Activated T-cell treated with anti-CD3 and anti-CD28 coated beads, Interleukin-2, amount 50 U/mL, for 48 hours (primary cell): ENCODE measurements at regions not wholly inside any gene's neighbourhood (a gene's known extent, or its start where the extent isn't known, plus 50 kb on each side); places are given as distances from the start of the nearest gene placed in this dataset.

Experiments used
- DNase-seq, 2 experiments: peaks; one replicate each; pipeline ENCODE4 v3.0.0-alpha.2; 2020

DNA sequence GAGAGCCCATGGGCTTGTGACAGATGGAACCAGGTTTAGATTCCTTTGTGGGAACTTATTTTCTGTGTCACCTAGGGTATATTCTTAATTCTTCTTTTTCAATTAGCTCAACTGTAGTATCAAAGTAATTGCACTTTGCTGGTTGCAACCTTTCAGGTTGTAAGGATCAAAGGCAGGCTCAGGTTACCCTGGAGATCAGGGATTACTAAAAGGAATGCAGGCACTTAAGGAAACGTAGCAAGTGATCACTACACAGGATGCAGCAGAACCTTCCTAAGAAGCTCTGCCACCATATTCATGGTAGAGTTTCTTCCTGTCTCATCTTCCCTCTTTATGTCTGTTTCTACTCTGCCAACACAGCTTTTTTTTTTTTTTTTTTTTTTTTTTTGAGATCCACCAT, 133.2 kb upstream of the JAG1 start:
- DNase-seq: no peak

DNA sequence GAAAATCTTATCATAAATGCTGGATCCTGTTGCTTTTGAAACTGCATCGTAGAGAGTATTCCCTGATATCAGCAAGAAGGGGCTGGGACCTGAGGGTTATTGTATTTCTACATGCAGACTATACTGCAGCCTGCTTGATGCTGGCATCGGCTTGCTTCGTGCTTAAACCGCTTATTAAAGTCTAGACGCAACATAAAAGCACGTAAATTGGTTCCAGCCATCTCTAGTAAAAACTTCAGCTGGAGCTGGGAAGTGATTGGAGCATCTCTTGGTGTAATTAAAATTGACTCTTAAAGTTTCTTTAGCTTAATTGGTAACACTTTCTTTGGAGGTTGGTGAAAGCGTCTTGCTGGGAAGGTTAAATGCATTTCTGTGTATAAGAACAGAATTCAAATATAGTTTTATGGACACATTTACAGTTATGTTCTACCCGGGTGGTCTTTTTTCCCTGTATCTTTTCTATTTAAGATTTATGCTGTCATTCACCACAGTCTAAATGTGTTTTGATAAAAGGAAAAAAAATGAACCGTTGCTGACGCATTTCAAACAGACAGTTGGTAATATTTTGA, 139.0 kb upstream of the JAG1 start:
- no peak for DNase-seq

DNA sequence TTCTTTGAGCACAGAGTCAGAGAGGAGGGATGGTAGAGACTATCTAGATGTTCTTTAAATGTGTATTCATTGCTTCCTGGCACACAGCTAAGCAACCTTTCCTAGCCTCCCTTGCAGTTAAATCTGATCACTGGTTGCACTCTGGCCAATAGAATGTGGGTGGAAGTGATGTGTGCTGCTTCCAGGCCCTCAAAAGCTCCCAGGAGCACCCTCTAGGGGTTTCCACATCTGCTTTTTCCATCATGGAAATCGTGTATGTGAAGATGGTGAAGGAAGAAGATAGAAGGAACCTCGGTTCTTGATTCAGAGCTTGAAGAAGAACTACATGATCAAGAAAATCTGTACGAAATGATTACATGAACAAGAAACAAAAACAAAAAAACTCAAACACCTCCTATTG, 149.8 kb upstream of the JAG1 start:
- DNase-seq: no peak

DNA sequence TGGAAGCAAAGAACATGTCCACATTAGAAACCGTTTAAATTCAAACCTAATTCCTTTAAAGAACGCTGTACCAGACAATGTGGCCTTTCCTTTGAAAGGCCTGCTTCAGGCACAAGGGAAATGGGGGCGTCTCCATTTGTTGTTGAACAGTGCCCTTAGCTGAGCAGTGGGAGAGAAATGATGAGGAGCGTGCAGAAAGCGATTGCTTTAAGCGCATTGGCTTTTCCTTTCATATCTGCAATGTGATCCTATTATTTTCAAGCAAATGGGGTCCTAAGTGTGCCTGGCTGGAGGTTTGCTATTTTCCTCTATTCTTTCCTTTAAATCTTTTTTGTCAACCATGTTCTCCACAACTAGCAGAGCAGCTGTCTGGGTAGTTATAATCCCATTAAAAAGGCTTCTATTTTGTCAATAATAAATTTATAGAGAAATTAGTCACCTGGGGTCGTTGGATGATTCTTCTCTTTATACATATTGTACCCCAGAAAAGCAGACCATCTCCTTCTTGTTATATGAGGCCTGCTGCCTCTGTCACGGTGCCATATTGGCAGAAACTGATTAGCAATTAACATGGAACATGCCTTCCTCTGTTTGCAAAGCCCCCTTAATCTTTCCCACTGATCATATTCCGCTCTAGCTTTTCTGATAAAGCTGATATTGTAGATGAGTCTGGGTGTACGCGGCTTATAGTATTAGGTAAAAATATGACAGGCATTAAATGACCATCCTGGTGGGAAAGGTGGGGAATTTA, 151.1 kb upstream of the JAG1 start:
- no peak for DNase-seq

DNA sequence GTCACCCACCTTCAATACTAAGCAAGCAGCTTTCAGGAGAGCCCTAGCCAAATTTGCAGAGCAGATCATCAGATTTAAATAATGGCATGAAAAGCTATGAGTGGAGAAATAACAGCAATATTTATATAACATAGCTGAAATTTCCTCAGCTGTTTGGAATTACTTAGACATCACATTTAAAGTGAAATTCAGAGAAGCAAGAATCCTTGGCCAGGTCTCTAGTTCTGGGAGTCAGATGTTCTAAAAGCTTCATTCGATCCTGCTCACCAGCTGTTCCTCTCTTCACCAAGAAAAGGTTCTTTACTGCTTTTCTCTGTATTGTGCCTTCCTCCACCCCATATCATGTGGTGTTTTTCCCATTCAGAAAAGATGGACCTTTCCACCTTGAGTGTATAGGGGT, 152.3 kb upstream of the JAG1 start:
- no peak for DNase-seq

DNA sequence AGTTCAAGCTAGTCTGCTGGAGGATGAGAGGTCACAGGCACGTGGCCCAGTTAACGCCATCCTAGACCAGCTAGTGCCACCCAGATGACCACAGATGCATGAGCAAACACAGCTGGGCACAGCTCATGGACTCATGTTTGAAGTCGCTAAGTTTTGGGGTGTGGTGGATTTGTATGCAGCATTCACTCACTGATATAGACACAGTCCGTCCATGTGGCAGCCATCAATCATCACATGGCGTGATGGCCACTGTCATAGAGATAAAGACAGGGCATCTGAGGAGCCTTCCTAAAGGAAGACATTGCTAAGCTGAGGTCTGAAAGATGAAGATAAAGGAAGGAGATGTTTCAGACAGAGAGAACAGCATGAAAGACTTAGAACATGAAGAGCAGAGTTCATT, 154.4 kb upstream of the JAG1 start:
- no peak for DNase-seq

DNA sequence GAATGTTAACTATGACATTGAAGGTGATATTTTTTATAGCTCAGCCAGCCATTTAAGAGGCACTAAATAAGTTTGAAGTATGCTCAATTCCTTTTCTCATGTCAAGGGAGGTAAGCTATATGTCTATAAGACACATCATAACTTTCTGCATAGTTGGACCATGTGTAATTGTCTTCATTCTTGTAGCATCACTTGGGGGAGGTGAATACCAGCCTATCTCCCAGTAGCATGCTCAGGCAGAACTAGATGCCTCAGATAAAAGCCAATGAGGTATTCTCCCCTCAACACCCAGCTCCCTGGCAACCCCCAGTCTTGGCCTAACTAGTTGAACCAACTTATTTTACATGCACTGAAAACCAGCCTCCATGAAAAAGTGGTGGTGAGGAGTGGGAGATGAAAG, 158.3 kb upstream of the JAG1 start:
- no peak for DNase-seq

DNA sequence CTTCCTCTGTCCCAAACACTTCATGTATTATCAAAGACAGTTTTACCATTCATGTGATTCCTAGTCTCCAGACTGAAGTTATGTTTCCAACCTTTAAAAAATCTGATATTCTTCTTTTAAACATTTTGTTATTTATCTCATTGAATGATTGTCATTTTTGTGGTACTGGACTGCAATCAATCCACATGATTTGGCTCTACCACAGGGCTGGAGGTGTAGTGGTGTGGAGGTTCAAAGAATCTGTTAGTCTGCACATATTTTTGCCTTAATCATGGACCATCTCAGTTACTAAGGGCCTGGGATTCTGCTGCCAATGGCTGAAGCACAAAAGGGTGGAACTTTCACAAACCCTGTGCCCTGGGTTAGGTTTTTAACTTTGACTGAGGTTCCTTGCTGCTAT, 164.1 kb upstream of the JAG1 start:
- no peak for DNase-seq

DNA sequence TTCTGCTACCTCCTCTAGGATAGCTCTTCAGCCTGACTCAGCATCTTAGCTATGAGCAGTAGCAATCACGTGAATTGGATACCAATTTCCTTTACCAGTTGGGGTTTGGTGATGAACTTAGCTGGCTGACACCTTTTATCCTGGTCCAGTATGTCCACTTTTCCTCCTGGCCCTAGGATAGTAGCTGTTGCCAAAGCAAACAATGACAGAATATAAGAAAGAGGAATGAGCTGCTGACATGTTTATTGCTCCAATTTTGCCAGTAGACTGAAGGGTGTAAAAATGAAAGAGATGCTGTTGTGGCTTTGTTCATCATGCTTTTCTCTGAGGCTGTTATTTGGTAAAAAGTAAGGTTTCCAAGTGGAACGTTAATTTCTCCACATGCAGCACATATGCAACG, 168.3 kb upstream of the JAG1 start:
- DNase-seq: no peak

DNA sequence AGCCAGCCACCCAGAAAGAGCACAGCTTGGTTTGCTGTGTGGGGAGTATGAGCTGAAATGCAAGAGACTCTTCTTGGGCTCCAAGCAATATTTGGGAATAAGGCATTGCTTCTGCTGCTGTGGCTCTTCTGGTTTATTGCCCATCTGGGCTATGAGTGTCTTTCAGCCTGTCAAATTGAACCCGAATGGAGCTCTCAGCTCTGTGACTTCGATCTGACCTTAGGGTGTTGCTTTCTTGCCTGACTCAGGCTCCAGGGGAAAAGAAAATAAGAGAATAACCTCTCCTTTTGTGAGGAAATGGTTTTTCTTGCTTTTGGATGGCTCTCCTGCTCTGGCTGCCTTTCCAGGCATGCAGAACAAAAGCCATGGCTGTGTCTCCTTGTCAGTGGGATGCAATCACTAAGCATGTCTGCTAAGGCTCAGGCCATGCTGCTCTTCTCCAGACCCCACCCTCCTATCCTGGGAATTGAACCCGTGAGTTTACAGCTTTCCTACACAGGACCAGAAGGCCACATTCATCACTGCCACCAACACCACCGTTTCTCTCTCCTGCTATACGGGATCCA, 169.4 kb upstream of the JAG1 start:
- DNase-seq: no peak

DNA sequence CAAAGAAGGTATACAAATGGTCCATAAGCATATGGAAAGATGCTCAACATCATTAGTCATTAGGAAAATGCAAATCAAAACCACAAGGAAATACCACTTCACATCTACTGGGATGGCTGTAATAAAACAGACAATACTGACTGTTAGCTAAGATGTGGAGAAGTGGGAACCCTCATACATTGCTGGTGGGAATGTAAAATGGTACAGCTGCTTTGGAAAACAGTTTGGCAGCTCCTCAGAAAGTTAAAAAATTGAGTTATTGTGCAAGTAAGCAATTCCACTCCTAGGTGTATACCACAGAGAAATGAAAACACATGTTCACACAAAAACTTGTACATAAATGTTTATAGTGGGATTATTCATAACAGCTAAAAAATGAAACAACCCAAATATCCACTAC, 173.0 kb upstream of the JAG1 start:
- DNase-seq: no peak

DNA sequence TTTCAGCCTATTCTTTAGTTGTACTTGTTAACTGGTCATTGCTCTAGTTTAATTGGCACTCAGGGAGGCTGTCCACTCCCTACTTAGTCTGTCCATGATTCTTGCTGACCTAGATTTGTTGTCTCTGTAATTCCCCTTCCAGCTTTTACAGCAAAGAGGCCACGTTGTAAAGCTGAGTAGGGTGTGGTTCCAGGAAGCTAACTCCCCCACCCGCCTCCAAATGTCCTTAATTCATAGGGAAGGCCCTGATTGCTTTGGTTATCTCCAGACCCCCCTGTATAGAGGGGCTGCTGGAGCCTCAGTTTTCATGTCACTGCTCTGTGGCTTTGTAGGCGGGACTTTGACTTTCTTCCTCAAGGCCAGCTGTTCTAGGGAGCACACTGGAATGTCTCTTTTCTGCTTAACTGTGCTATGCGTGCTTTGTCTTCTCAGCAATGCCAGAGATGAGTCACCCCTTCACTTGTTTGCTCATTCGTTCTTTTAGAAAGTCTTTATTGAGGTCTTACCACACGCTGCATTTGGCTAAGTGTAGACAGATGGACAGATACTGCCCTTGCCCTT, 175.1 kb upstream of the JAG1 start:
- no peak for DNase-seq

DNA sequence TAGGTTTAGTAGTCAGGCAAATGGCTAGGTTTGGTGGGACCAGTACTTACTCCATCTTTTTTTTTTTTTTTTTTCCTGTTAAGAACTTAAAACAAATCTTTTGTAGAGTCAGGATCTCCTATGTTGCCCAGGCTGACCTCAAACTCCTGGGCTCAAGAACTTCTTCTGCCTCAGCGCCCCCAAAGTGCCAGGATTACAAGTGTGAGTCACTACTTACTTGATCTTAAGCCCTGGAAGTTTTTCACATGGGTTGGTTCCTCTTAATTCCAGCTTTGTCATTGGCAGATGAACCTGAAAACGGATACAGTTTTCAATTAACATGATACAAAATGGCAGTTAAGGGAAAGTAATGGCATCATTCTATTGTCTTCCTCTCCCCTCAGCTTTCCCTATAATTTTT, 179.4 kb upstream of the JAG1 start:
- DNase-seq: no peak

DNA sequence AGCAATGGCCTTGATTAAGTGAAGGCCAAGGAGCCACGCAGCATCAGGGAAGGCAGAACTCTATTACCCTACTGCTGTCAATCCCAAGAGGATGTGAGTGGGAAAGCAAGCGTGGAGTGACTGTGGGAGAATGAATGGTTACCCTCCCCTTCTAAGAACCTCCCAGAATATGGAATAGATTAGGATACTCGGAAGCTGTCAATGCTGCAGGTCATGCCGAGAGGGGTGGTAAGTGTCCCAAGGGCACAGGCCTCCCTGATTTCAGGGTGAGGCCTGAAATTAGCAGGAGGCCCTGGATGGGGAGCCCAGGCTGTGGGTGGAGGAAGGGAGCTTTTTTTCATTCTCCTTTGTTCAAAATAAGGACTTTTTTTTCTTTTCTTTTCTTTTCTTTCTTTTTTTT, 179.9 kb upstream of the JAG1 start:
- no peak for DNase-seq

DNA sequence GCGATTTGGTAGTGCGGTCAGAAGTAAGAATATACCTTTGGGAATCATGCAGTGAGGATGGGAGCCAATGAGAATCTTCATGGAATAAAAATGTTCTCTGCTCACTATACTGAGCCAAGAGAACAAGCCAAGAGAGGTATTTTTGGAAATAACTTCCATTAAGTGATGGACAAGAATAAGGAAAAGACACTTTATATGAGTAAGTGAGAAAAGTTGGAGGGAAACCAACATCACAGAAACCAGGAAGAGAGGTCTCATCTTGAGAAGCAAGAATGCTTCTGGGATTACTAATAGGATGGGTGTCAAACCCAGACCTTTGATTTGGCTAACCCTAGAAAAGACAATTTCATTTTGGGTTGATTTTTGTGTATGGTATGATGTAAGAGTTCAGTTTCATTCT, 181.2 kb upstream of the JAG1 start:
- DNase-seq: no peak

DNA sequence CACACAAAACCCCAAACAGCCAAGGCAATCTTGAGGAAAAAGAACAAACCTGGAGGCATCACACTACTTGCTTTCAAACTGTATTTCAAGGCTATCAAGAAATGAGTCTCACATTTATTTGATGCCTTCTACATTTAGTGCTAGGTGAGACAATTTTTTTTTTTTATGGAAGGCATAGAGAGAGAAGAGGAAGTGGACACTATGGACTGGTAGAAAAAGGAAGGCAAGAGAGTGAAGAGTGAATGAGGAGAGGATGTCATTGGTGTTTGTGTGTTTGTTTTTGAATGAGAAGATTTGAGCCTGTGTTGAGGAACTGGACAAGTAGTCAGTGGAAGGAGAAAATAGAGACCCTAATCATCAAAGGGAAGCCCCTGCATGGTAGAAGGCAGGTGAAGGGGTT, 182.0 kb upstream of the JAG1 start:
- no peak for DNase-seq

DNA sequence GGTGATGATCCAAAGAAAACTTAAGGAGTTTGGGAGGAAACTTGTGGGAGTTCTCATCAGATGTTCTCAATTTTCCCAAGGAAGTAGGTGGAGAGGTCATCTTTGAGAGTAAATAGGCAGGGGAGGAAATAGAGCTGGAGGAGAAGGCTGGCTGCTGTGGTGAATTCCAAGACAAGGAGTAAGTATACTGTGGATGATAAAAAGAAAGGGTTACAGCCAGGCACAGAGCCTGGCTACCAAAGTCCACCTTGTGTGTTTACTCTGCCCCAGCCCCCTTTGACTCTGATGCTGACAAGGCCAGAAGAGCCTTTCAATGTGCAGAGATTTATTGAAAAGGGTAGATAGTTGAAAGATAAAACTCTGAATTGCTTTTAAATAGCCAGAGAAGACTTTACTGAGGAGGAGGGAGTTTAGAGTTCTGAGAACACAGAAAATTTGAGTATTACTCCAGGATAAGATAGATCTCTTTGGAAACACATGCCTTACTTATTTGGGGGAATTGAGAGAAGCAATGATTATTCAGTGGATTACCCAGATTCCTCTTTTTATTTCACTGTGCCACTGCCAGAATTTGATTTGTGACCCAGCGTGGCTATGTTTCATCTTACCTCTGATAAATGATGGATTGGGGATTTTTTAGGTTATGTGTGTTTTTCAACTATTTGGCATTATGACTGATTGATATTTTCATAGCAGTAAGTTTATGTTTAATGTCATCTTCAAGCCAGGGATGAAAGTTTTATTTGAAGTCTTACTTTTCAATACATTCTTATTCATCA, 182.6 kb upstream of the JAG1 start:
- DNase-seq: no peak

DNA sequence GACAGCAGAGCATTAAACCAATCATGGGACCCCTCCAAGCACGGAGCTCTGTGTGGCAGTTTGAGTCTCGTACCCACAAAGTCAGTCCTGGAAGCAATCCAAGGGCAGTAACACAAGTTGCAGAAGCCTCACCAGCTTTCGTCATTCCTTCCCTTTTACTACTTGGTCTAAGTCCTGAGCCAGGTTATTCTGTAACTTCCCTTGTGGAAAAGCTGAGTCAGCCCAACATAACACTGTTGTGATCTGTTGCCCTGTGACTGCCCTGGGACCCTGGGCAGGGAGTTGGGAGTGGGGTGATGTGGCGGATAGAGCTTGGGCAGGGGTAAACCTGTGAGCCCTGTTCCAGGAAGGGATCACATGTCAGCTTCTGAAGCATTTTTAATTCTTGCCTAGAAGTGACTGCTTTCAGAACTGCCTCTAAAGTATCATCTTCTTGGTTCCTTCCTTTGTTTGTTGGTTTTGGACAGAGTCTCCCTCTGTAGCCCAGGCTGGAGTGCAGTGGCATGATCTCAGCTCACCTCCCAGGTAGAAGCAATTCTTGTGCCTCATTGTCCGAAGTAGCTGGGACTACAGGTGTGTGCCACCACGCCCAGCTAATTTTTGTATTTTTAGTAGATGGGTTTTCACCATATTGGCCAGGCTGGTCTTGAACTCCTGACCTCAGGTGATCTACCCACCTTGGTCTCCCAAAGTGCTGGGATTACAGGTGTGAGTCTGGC, 183.7 kb upstream of the JAG1 start:
- DNase-seq: no peak

DNA sequence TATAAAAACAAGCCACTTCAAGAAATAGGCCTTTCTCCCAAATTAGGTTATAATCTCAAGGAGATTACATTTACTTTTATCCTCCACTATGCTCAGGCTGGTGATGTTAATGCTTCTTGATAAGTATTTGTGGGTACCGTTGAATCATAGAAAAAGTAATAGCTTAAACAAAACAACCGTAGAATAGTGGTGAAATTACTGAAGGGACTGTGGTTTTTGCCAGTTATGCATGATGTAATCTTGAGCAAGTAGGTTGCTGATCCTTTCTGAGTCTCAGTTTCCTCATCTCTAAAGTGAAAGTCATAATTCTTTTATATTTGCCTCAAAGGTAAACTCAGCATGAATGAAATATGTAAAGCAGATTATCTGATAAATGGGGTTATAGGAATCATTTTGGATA, 187.3 kb upstream of the JAG1 start:
- DNase-seq: no peak

DNA sequence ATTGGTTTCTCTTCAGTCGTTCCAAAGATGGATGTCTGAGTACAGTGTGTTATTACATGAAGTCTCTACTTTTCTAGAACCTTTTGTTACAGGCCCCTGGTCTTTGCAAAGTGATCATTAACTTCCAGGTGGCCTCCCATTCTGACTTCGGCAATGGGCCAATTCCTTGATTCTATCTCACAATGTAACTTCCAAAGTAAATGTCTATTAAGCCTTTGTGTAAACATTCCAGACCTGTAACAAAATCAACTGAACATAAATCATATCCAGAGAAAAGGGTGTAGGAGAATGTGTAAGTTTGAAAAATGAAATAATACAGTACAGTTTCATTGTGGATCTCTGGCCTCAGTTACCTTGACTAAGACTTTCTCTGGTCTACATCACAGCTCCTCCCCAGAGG, 187.8 kb upstream of the JAG1 start:
- no peak for DNase-seq

DNA sequence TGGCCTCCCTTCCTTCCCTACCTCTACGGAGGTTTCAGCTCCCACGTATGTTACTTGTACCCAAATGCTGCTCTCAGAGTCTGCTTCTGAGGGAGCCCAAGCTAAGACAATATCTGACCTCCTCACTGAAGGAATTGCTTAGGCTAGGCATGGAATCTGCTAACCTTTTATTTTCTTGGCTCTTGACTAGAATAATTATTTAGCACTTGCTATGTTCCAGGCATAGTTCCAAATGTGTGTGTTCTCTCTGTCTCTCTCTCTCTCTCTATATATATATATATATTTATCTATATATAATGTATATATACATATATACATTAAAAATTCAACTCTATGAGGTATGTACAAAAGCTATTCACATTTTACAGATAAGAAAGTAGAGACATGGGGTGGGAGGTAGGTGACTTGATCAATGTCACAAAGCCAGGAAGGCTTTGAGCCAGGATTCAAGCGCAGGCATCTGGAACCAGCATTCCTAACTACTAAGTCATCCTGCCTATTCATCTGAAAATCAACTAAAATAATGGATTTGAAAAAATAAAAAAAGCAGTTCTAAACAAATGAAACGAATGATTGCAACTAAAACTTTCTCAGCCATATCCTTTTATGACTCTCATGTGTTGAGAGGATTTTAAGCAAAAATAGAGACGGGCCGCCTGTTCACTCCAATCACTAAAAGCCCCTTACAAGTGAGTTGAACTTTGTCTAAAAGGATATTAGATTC, 189.7 kb upstream of the JAG1 start:
- no peak for DNase-seq

DNA sequence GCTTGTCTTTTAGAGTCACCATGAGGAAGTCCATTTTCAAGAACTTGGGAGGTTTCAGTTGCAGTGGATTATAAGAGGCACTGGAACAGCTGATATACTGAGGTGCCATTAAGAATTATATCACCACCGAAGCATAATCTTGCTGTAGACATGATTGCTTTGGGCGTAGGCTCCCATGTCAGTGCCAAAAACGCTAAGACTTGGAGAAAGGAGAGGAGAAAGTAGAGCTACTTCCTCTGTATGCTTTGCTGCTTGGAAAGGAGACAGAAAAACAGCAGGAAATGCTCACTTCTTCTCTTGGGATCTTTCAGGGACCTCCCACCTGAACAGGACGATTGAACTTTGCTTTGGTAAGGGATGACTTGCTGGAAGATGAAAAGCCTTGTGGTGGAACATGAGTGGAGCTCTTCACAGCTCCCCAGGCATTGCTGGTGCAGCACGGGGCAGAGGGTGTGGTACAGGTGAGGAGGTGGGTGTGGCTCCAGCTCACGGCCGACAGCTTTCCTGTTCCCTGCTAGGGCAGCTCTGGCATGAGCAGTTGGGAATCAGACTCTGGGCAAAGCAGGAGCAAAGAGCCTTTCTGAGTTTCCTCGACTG, 190.4 kb upstream of the JAG1 start:
- DNase-seq: no peak
